ENCODE measurements at regions not wholly inside any gene's neighbourhood (a gene's known extent, or its start where the extent isn't known, plus 50 kb on each side); places are given as distances from the start of the nearest gene placed in this dataset.

GRCh38 chr1:56390232-56390867 is 189.0 kb downstream of the PLPP3 start:
- DNase-seq, result no peak

- DNase-seq, result no peak
These were observed 189.6 kb downstream of the PLPP3 start for GRCh38 chr1:56389813-56390212.

GRCh38 chr1:56387071-56387740 is 192.2 kb downstream of the PLPP3 start:
- no peak for DNase-seq

GRCh38 chr1:56385314-56385713 is 194.0 kb downstream of the PLPP3 start:
- no peak for DNase-seq

- no peak for DNase-seq
These were observed 196.4 kb downstream of the PLPP3 start for GRCh38 chr1:56382929-56383328.

GRCh38 chr1:56380531-56380930 is 198.8 kb downstream of the PLPP3 start:
- DNase-seq, result no peak

DNA sequence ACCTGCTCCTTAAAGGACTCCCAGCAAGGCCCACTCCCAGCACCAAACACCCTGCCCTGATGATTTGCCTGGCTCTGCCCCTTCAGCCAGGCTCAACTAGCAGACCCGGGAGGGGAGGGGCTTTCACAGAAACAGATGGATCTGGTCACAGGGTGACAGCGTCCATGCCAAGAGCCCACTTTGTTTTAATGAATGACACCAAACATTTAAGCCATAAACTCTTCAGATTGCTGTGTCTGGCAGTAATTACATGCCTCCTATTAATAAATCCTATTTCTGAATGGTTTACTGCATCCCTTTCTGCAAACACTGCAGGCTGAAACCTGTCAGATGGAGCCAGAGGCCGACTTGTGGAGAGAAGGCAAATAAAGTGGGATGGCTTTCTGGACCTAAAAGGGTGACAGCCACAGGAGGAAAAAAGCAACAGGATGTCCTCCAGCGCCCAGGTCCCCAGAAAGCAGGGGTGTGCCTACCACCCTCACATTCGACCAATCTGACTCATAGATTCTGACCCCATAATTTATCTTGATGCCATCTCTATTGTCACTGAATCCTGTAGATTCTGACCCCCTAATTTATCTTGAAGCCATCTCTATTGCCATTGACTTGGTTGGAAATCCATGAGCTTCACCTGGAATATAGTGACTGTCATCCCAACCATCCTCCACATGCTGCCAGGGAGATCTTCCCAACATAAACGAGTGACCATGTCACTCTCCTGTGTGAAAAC is 200.9 kb downstream of the PLPP3 start:
- no peak for DNase-seq

DNA sequence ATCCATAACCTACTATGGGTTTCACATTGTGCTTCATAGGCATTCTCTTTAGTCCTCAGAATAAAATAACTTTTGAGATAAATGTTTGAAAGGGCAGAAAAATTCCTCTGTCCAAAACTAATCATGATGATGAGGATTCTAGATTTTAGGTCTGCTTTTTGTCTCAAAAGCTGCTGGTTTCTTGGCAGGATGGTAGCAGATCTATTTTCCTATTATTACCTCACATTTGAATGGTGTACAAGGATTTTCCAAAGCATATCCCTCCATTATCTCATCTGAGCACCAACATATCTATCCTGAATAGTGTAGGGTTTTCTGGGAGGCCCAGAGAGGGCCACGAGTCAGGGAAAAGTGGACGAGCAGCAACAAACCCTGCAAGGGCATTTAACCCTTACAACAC is 201.9 kb downstream of the PLPP3 start:
- no peak for DNase-seq

DNA sequence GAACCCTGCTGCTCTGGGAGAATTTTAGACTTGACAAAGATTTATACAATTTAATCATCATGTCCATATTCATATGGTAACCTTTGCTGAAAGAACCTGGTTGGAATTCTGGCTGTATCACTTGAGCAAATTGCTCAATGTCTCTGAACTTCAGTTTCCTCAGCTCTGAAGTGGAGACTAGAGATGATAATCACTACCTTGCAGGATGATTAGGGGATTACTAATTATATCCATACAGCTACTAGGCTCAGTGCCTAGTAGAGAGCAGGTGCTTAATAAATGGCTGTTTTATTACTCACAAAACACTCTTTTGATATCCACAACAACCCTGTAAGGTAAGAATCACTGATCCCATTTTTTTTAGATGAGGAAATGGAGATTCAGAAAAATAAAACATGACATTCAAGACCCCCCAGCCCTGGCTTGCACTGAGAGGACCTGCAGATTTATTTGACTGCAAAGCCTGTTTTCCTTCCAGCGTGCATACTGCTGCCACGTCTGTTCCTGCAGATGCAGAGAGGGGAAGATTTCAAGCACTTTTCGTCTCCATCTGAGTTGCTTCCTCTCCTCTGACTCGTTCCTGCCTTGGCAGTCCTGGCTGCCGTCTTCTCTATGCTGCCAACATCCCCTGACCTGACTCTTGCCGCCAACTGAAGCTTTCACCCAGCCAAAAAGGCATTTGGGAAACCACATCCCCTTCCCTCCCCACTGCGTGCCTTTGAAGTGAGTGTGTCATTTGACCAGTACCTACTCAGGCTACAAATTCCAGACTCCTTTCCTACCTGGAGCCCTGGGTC is 203.0 kb downstream of the PLPP3 start:
- peak; percentile 42 for DNase-seq

GRCh38 chr1:56375326-56375804 is 204.0 kb downstream of the PLPP3 start:
- no peak for DNase-seq

DNA sequence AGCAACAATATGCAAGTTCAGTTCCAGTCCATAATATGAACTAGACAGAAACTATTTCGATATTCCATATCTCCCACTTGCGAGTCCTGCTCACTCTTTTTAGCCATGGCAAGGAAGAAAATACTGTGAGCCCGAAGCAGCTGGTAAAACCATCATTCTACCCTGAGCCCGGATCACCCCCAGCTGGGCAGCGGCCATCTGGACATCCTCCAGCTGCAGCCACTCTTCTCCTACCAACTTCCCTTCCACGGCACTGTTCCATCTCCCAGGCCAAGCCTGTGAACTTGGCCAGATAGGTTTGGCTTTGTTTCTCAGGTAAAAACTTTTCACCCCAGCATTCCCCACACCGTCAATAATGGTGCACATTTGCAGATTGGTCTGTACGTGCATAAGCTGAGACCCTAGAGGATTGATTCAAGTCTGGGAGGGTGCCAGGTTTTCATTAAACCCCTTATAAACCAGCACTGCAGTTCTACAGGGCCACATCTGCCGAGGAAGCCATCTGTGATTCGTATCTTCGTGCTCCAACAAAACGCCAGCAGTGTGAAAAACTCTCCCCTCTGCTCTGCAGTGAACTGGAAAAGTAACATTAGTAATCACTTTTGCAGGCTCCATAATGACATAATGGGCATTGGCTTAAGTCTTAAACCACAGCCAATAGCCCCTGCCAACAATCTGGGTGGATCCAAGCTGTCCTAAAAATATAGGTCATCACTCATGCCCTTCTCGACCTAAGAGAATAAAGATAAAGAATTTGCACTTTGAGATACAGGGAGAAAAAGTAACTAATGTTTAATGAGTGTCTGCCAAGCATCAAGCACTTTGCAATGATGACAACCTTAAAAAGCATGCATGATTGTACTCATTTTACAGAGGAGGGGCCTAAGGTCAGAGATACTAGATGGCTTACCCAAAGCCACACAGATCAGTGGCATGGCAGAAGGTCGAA is 205.1 kb downstream of the PLPP3 start:
- peak; percentile 28 for DNase-seq

DNA sequence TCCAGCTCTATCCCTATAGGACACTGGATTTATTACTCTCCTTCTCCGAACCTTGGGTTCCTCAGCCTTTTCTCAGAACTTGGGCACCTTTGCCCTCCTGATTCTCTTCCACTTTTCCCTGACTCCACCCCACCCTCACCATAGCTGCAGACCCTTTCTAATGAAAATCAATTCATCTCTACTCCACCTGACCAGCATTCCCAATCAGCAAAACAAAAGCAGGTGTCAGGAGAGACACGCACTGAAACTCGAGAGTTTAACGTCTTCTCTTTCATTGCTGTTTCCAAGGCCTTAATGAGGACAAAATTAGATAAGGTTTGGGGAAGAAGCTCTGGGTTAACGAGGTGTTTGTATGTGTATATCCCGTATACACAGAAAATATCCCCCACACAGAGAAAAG is 208.8 kb downstream of the PLPP3 start:
- DNase-seq, result no peak

- DNase-seq, result no peak
These were observed 216.2 kb downstream of the PLPP3 start for GRCh38 chr1:56363007-56363770.

DNA sequence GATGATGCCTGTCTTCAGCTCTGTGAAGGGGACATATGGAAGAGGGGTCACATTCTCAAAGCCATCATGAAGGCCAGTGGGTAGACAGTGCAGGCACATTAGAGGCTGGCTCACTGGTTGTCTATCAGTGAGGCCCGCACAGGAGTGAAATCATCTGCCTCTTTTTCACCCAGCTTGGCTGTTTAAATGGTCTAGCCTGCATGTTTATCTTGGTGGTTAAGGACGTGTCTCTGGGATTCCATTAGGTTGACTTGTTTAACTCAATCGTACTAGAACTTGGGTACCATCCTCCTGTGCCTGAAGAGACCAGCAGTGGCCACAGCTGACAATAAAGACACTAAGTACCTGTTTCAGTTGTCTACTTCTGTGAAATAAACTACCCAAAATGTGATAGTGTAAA is 219.3 kb downstream of the PLPP3 start:
- DNase-seq, result peak; percentile 31

DNA sequence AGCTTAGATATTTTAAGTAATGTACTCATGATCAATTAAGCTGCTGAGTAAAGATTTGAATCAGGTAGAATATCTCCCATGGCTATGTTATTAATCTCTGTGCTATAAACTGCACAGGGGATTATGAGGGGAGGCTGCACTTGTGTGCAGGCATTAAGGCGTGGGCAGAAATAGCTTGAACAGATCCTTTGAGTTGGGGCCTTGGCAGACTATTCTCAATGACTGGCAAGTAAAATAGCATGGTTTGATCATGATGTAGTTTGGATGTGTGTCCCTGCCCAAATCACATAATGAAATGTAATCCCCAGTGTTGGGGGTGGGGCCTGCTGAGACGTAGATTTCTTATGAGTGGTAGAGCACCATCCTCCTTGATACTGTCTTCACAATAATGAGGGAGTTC is 220.3 kb downstream of the PLPP3 start:
- no peak for DNase-seq

- DNase-seq, result no peak
These were observed 221.3 kb downstream of the PLPP3 start for GRCh38 chr1:56357927-56358690.

GRCh38 chr1:56356376-56356990 is 222.9 kb downstream of the PLPP3 start:
- DNase-seq, result no peak

- DNase-seq, result no peak
These were observed 223.4 kb downstream of the PLPP3 start for GRCh38 chr1:56355918-56356317.

DNA sequence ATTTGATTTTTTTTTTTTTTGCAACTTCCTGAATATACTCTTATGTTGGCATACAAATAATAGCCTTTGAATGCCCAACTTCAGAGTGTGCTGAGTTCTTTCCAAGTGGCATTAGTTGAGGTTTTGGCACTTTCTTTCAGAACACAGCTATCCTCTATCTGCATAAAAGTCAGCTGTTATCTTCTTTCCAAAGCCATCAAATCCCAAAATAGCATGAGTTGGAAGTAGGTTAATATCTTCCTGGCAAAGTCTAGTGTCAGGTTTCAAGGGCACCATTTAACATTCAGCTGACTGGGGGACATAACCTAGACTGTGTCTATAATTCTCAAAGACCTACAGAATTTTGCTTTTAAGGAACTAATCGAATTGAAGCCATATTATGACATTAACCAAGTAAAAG is 223.9 kb downstream of the PLPP3 start:
- no peak for DNase-seq

- no peak for DNase-seq
These were observed 233.5 kb downstream of the PLPP3 start for GRCh38 chr1:56345831-56346230.
